ENCODE measurements at regions not wholly inside any gene's neighbourhood (a gene's known extent, or its start where the extent isn't known, plus 50 kb on each side); places are given as distances from the start of the nearest gene placed in this dataset.
A peak's percentile ranks its signal among the peaks of the same experiment; 100 is the strongest.

GRCh38 chr10:128462844-128463243 is 336.6 kb upstream of the MKI67 start:
- Histone ChIP-seq H3K4me2 (ENCODE audit: low read length) (no peak overlapping the region), H3K4me1 (ENCODE audit: control insufficient read depth in 1 of 2, insufficient read depth in 2 of 2, low read length in 2 of 2) (no peaks in the 10 kb centered on the region), H3K9me3 (ENCODE audit: control insufficient read depth in 1 of 2, insufficient read depth in 1 of 2, low read depth in 1 of 2, low read length in 2 of 2) (no peaks in the 10 kb centered on the region), H3K36me3 (ENCODE audit: control insufficient read depth in 1 of 2, insufficient read depth in 2 of 2, low read length in 2 of 2) (no peaks in the 10 kb centered on the region), H4K20me1 (ENCODE audit: insufficient read depth) (no peaks in the 10 kb centered on the region), H3K79me2 (ENCODE audit: insufficient read depth, low read length) (no peaks in the 10 kb centered on the region), H3K27ac (ENCODE audit: low read depth, low read length) (no peak overlapping the region), H3K9ac (ENCODE audit: low read length) (no peak overlapping the region), H2AFZ (ENCODE audit: low read depth, low read length, poor library complexity, severe bottlenecking) (no peak overlapping the region), H3K9me2 (ENCODE audit: insufficient read depth) (no peaks in the 10 kb centered on the region), H3K4me3 (replicated peaks in 1 of 2; ENCODE audit: low read depth in 1 of 2, low read length in 2 of 2) (no peak overlapping the region), H3K27me3 (ENCODE audit: insufficient read depth, low read length) (peaks cover 75% of the 10 kb centered on the region)
- ChIA-PET POLR2A (no interaction called here), RAD21 (ENCODE audit: low non-redundant PET in 1 of 2, low total read pairs in 2 of 2, uncharacterized antibody in 2 of 2, unreplicated experiment in 2 of 2) (no interaction called here), CTCF (no interaction called here)
- intact Hi-C loops (cut with micrococcal nuclease): no loop called here
- no peak for TF ChIP-seq POLR2A (IDR thresholded peaks at IDR 0.05; ENCODE audit: borderline replicate concordance, extremely low read depth, insufficient read depth, insufficient read length)
- no peak for TF ChIP-seq EZH2phosphoT487 (IDR thresholded peaks at IDR 0.05; ENCODE audit: borderline replicate concordance)
- no peak for TF ChIP-seq CEBPB (IDR thresholded peaks at IDR 0.05; ENCODE audit: low read depth)
- ATAC-seq: no peak
- BruUV-seq (replicated peaks): no TSS peak
- no peak for DNase-seq (ENCODE audit: low read depth, low spot score)

- Histone ChIP-seq H4K20me1 (ENCODE audit: insufficient read depth) (no peaks in the 10 kb centered on the region), H3K27me3 (ENCODE audit: insufficient read depth, low read length) (peaks cover 66% of the 10 kb centered on the region), H2AFZ (ENCODE audit: low read depth, low read length, poor library complexity, severe bottlenecking) (no peak overlapping the region), H3K9ac (ENCODE audit: low read length) (no peak overlapping the region), H3K4me3 (replicated peaks in 1 of 2; ENCODE audit: low read depth in 1 of 2, low read length in 2 of 2) (no peak overlapping the region), H3K4me2 (ENCODE audit: low read length) (no peak overlapping the region), H3K79me2 (ENCODE audit: insufficient read depth, low read length) (no peaks in the 10 kb centered on the region), H3K9me3 (ENCODE audit: control insufficient read depth in 1 of 2, insufficient read depth in 1 of 2, low read depth in 1 of 2, low read length in 2 of 2) (no peaks in the 10 kb centered on the region), H3K27ac (ENCODE audit: low read depth, low read length) (no peak overlapping the region), H3K9me2 (ENCODE audit: insufficient read depth) (no peaks in the 10 kb centered on the region), H3K4me1 (ENCODE audit: control insufficient read depth in 1 of 2, insufficient read depth in 2 of 2, low read length in 2 of 2) (no peaks in the 10 kb centered on the region), H3K36me3 (ENCODE audit: control insufficient read depth in 1 of 2, insufficient read depth in 2 of 2, low read length in 2 of 2) (no peaks in the 10 kb centered on the region)
- ATAC-seq (peak; percentile 22; the same call in 1 of the 2 replicates), DNase-seq (ENCODE audit: low read depth, low spot score) (peak; percentile 48)
- POLR2A ChIA-PET: no interaction called here
- intact Hi-C loops (cut with micrococcal nuclease): no loop called here
- RAD21 ChIA-PET (ENCODE audit: low non-redundant PET in 1 of 2, low total read pairs in 2 of 2, uncharacterized antibody in 2 of 2, unreplicated experiment in 2 of 2): no interaction called here
- TF ChIP-seq TCF7L2 (IDR thresholded peaks at IDR 0.05; ENCODE audit: borderline replicate concordance, extremely low read depth, insufficient read depth, insufficient read length): no peak
- no peak for TF ChIP-seq EGR1 (IDR thresholded peaks at IDR 0.05; ENCODE audit: low read depth)
- no peak for TF ChIP-seq SP1 (IDR thresholded peaks at IDR 0.05; ENCODE audit: low read depth)
- TF ChIP-seq ZNF274 (IDR thresholded peaks at IDR 0.05; ENCODE audit: low read depth, low read length): no peak
- no peak for TF ChIP-seq ZBTB33 (IDR thresholded peaks at IDR 0.05; ENCODE audit: extremely low read depth, insufficient replicate concordance, low read length)
- TF ChIP-seq ZFX (IDR thresholded peaks at IDR 0.05): no peak
- no peak for TF ChIP-seq FOSL1 (IDR thresholded peaks at IDR 0.05; ENCODE audit: low read depth)
- TF ChIP-seq CBX3 (IDR thresholded peaks at IDR 0.05; ENCODE audit: low read depth): no peak
- no peak for TF ChIP-seq EZH2 (IDR thresholded peaks at IDR 0.05)
- CTCF ChIA-PET: no interaction called here
- no TSS peak for BruUV-seq (replicated peaks)
Observed at GRCh38 chr10:128463991-128464760, 338.0 kb upstream of the MKI67 start.
